IPS-NIHi11 (cell line): ENCODE measurements at regions not wholly inside any gene's neighbourhood (a gene's known extent, or its start where the extent isn't known, plus 50 kb on each side); places are given as distances from the start of the nearest gene placed in this dataset.

ENCODE experiments used
- DNase-seq: peaks from one replicate; pipeline ENCODE4 v3.0.0; 2012; ENCODE audit warnings: mixed read lengths, low spot score

DNA sequence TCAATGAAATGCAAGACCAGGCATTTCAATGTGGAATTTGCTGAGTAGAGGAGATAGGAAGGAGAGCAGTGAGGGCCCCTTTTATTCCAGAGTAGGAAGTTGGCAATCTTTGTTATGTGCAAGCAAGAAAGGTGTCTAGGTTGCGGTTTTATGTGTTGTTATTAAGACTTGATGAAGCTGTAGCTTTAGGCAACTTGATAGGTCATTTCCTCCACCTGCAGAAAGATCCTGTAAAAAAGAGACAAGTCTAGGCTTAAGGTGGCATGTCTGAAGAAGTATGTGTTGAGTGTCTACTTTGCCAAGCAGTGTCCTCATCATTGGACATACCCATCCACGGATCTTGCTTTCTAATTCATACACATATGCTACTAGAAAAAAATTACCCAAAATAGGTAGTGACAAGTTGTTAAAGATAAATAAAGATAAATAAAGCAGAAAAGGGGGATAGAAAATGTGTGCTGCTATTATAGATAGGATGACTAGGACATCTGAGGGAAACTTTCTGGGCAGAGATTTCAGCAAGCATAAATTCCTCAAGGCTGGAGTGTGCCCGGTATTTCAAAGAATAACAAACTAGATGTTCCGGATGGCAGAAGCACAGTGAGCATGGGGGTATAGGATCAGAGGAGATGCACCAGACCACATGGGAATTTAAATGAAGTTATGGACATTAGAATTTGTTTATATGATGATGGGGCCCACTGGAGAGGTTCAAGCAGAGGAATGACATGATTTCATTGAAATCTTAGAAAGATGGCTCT is 335.0 kb downstream of the TGFB2 start:
- DNase-seq, result no peak

DNA sequence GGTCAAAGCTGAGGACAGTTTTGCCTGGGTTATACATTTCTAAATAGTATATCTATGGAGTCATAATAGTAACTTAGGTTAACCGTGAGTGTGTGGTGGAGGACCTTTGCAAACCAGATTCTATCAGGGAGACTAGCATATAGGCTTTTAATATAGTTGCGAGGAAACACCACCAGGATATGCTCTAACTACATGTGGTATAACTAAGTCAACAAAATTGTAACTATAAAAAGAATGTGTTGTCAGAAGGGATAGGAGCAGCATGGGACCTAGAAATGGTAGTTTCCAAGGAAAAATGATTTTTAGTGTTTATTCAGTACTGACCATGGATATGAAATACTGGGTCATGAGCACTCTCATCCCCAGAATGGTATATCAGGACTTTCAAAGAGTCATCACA is 338.1 kb downstream of the TGFB2 start:
- DNase-seq, result no peak

DNA sequence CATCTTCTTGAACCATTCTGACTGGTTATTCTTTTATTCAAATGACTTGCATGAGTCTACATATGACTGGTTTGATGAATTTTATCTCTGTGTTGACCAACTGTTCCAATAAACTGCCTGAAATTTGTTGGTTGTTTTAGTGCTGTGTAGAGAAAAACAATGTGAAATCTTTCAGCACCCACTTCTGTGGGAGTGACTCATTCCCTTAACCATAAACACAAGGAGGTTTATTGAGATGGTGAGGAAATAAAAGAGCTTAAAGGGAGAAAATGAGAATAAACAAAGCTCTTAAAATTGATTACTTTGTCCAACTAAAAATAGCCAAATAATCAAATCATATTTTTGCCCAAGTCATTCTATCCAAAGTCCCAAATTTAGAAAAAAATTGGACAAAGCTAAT is 341.1 kb downstream of the TGFB2 start:
- no peak for DNase-seq

DNA sequence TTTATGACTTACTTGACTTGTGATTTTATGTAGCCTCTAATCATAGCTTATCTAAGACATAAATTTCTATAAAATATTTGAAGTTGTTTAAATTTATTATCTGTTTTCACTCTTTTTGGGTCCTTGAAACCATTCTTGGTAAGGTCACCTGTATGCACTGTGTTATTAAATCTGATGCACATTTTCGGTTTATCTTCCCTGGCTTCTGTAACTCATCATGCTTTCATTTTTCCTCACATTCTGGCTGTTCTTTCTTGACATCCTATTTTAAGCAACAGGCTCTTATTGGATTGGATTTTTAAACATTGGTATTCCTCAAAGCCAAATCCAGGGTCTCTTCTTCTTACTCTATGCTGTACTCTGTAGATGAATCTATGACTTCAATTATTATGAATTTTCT is 341.6 kb downstream of the TGFB2 start:
- no peak for DNase-seq

DNA sequence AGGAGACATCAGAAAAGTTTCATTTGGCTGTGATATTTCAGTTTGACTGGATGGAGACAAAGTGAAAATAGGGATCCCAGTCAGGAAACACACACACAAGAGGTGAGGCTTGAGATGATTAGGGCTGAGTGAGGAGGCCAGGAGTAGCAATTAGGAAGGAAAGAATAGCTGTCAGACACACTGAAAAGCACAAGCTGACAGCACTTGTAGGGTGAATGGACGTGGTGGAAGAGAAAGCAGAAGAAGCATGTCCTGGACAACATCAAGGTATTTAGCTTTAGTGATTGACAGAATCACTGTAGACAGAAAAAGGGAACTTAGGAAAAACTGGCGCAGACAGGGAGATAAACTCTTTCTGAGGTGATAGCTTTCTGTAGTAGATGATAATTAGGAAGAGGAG is 347.7 kb downstream of the TGFB2 start:
- DNase-seq, result no peak

DNA sequence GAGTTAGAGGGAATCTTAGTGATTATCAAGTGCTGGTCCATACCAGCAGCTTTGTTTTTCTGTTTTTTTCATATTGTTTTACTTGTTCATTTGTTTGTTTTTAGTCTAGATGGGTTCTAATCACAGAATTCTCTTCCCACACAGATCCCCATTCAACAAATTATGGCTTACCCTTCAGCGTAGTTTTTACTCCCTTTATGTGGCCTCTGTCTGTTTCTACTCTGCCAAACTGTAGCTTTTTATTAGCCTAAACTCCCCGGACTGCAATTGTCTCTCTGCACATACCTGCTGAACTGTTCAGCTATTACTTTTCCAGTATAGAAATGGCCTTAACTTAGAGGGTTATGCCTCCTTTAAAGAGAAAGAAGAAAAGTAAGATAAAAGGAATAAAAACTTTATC is 348.5 kb downstream of the TGFB2 start:
- DNase-seq, result no peak

DNA sequence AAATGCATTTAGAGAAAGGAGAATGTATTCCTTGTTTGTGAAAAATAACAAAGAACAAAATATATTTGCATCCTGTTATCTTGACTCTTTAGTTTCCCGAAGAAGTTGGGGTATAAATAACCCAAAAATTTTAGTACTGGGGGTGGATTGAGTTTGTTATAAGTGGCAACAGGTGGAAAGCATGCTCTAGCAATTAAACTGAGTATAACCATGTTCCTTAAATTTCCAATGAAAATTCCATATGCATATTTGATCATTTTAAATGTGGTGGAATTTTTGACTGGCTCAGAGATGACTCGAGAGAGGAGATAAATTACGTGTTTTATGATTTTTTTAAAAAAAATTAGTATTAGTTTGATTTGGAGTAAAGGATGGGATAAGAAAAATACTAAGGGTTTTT is 348.9 kb downstream of the TGFB2 start:
- DNase-seq, result no peak

DNA sequence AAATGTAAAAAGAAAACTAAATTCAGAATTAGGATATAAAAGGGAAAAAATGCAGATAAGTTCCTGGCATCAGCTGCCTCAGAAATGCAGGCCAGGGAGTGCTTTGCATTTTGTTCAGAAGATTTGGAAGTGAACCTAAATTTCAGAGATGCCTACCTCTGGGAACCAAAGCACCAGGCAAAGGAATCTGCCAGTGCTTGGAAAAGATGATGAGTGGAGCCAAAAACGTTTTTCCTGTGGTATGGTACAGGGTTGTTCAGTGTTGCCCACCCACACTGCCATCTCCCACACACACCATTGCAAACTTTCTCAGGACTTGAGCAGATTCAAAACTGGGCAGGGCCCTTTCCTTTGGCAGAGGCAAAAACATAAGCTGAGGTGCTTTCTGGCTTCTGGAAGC is 349.5 kb downstream of the TGFB2 start:
- no peak for DNase-seq

DNA sequence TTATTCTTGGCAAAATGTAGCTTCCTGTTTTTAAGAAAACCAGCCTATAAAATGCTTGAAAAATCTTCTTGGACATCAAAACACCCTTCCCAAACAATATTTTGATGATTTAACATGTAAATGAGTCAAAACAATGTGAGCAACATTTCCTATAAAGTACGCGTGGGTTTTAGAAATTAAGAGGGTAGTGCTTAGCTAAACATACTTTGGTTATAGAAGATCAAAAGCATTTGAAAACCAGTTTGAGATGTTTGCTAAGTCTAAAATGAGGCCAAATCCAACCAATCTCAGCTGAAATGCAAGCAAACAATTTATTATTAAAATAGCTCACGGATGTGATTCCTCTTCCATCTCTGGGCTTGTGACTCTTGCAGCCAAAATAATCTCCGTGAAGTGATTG is 350.4 kb downstream of the TGFB2 start:
- DNase-seq, result no peak

DNA sequence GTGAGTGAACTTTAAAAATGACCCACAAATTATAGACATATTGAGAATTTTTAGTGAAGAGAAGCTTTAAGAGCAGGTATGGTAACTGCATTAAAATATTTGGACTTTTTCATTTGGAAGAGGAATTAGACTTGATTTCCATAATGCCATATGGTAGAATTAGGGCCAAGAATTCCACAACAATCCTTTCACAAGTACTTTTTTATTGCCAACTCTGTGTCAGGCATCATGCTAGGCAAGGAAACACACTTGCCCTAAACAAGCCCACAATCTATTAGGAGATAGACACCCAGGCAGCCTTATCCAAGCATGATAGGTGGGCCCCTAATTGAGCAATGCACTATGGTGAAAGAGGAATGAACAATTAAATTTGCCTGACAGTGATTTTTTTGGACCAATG is 353.0 kb downstream of the TGFB2 start:
- no peak for DNase-seq

DNA sequence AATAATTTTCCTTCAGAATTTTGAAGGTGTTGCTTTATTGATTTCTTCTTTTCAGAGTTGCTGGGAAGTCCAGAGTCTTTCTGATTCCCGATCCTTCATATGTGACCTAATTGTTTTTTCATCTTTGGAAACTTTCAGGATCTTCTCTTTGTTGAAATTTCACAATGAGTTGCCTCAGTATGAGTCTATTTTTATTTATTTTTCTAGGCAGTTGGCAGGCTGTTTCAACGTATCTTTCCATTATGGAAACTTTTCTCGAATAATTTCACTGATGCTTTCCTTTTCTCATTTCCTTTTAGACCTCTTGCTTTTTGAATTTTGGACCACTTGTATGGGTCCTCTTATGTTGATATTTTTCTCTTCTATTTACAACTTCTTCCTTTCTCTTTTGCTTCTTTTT is 354.3 kb downstream of the TGFB2 start:
- no peak for DNase-seq

DNA sequence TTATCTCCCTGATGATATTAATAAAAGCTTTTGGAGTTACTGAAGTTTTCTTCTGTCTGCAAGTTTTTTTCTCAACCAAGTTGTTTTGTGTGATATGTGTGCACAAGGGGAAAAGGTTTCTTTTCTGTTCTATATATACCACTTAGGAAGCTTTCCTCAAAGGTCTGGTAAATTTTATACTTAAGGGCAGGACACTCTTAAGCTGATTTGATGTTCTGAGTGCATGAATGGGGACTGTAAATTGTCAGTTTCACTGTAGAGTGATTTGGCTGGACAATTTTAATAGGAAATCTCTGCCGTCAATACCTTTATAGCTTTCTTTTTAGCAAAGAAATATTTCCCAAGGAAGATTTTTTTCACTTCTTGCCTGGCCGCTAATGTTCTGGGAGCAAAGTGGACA is 354.7 kb downstream of the TGFB2 start:
- no peak for DNase-seq

DNA sequence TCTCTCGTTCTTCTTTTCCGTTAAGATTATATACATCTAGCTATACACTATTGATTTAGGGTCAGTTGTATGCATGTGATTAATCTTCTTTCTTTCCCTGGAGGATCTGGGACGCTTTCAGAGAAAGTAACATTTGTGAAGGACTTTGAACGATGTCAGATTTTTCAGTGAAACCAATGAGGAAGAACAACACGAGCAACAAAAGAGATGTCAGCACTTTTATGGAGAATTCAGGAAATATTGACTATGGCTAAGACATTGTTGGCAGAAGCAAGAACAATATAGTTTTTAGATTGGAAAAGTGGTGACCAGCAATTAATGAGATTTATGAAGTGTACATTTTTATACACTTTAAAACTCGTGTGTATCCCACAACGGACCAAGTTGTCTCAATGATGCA is 355.5 kb downstream of the TGFB2 start:
- no peak for DNase-seq

DNA sequence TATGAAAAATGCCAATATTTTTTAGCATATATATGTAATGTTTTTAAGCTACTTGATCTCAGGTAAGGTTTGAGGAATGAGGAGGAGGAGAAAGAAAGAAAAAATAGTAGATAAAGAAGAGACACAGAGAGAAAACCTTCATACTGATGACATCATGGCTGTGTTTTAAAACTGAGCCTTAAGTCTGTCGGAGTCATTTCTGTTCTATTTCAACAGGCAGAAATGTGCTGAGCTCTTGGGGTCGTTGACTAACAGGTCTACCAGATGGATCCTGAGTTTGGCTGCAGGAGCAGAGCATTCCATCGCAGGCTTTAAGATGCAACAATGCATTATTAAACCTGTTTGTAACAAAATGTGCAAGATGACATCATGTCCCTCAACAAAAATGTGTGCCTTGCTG is 356.0 kb downstream of the TGFB2 start:
- no peak for DNase-seq

DNA sequence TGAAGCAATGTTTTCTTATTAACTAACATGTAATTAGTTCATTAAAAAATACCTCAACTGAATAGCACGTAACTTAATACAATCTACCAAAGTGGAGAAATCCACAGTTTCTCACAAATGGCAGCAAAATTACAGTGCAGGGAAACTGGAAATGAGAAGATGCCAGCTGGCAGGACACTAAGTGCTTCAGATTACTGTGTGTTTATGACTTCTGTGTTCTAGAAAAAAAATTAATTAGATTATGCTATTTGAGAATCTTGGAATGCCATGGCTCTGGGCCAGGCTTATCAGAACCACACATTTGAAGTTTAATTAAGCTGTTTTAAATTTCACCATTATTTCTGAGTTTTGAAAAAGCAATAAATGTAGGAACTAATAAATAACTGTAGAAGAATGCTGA is 357.6 kb downstream of the TGFB2 start:
- no peak for DNase-seq

DNA sequence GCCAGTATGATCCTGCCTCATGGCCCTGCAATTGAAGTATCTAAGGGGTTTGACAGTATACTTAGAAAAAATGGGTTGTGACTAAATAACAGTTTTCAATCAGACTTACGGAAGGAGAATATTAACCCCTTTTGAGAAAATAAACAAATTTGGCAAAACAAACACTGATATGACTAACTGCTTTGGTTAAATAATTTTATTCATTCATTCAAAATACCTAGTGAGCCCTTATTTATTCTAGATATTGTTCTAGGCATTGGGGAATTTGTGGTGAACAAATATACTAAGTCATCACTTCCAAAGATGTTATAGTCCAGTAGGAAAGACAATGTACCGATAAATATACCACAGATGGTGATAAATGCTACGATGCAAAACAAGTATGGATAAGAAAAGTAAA is 358.7 kb downstream of the TGFB2 start:
- DNase-seq, result no peak

DNA sequence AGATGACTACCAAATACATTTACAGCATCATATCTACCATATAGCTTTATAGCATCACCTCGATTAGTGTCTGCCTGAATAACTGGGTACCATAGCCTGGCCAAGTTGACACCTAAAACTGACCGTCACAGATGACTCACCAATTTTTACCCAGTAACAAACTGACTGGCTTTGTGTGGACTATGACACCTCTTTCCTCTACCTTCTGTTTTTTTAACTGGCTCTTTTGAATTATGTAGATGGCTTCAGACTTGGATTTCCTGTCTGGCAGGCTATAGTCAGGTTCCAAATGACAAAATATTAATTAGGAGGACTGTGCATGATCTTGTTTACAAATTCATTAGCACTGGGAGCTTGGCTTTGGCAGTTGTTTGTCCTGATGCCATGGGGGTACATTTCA is 360.3 kb downstream of the TGFB2 start:
- DNase-seq, result no peak

DNA sequence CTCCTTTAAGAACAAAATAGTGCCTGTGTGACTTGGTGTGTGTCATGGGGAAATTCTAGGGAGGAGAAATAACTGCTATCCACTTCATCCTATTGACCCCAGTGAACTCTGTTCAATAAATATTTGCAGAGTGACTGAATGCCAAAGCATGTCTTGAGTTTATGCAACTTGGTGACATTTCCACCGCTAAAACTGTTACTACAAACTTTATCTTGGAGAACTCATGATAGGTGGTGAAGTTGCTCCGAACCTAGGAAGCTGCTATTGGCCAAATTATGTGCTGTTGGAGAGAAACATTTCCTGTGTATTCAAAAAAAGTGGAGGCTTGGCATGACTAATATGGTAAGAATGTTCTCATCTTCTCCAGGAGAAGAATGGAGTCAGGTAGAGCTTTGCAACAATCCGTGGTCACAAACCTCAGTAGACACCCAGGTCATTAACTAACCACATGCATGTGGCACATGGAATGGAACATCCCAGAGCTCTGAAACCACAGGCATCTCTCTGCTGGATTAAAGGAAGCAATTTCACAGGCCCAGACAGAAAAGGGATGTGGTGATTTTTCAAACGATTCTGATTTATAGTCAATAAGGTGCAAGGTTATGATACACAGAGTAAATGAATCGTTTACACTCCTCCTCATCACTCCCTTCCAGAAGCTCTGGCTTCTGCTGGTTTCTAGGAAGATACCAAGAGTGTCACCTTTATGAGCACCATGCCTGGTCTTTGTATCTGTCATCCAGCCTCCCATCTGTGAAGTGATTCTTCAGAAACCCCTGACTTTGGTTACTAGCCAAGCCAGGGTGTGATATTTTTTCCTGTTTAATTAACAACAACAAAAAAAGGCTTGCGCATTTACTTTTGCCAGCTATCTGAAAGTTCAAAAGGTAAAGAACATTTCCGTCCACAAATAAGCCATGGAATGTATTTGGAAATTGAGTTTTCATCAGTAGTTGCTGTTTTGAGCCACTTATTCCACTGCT is 361.1 kb downstream of the TGFB2 start:
- no peak for DNase-seq

DNA sequence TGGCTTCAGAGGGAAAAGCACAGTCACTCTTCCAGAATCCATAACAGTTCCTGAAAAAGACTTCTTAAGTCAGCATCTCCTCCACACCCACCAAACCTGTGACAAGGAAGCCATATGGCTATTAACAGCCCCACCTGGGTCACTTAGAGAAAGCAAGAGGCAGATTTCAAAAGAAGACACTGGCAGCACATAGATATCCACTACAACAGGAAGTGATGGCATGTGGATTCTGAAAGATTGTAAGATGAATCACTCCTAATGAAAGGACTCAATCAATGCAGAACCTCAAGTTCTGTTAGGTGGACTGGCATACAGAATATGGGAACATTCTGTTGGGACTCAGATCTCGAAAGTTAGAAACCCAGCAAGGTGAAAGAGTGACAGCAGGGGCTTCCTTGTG is 365.9 kb downstream of the TGFB2 start:
- DNase-seq, result no peak

DNA sequence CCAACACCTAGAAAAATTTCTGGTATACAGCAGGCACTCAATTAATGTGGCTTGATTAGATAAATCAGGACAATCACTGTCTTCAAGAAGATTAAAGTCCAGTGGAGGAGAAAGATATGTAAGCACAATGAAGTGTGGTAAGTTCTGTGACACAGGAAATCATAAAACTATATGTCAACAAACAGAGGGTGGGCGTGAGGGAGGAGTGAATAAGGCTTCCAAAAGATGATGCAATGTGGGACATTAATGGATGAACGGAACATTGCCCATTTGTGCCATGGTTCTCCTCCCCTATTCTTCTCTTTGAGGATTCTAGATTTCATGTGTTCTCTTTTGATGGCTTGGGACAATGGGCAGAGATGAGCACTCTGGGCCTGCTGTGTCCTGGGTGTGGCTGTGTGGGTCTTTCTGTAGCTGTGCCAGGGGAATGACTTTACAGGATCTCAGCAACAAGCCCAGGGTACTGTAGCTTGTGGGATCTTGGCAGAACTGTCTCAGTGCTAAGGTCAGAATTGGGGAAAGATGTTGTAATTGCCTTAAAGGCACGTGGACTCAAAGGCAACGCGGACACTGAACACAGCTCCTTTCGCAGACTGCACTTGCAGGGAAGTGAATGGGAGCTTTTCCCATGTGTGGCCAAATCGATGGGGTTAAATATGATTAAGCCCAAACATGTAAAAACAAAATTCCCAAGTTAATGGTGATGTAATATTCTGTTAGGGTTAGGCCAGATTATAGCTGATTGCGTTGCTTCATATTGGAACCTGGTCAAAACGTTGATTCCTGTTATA is 366.9 kb downstream of the TGFB2 start:
- DNase-seq, result no peak

DNA sequence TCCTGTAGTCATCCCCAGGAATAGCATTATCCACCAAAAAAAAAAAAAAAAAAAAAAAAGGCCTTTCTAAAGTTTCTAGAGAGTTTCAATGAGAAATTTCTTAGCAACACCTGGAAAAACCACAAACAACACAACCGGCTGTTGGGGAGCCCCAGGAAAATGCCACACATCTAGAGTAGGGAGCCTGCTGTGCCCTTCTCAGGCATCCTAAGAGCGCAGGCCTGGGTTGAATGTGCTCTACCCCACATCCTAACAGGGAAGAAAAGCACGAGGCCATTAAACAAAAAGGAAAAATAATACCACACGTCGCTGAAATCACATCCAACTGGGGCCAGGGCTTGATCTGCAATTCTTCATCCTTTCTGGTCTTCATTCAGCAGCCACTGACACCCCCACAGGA is 367.5 kb downstream of the TGFB2 start:
- no peak for DNase-seq

DNA sequence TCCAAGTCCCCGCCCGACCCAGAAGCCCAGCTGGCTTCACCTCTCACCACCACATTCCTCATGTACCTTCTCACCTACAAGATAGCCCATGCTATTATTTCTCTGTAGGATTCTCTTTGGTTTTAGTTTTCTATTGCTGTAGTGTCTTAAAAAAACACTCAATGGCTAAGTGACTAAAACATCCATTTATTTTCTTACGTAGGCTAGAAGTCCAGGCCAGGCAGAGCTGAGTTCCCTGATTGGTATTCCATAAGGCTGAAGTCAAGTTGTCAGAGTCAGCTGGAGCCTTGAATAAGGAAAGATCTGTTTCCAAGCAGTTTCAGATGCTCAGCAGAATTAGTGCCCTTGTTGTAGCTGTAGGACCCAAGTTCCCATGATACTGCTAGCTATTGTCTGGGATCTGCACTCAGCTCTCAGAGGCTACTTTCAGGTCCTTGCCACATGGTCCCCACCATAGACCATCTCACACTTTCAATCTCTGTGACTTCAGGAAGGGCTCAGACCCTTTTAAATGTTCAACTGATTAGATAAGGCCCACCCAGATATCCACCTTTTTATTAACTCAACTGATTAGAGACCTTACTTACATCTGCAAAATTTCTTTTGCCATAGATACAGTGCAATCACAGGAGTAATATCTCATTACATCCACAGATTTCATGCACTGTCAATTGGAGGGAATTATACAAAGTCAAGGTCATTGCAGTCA is 371.0 kb downstream of the TGFB2 start:
- no peak for DNase-seq
